ENCODE measurements at regions not wholly inside any gene's neighbourhood (a gene's known extent, or its start where the extent isn't known, plus 50 kb on each side); places are given as distances from the start of the nearest gene placed in this dataset.

DNA sequence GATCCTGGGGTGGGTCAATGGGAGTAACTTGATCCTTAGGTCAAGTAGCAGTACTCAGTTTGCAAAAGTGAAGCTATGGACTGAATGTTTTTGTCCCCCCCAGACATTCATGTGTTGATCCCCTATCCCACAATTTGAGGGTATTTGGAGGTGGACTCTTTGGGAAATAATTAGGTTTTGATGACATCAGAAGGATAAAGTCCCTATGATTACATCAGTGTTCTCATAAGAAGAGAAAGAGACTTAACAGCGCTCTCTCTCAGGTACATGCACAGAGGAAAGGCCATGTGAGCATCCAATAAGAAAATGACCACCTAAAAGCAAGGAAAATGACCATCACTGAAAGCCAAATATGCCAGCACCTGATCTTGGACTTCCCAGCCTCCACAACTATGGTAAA, 550.8 kb downstream of the FOXG1 start (continued):
- TF ChIP-seq SP4 (IDR thresholded peaks at IDR 0.05; ENCODE audit: low read length) (no peak), SP1 (IDR thresholded peaks at IDR 0.05; ENCODE audit: low read depth, low read length) (no peak), GTF2F1 (IDR thresholded peaks at IDR 0.05; ENCODE audit: borderline replicate concordance, low read depth, low read length) (no peak), HDAC6 (IDR thresholded peaks at IDR 0.05; ENCODE audit: low read depth, low read length) (no peak), YY1 (IDR thresholded peaks at IDR 0.05; ENCODE audit: low read depth, low read length) (no peak)
